GM18870 (cell line): ENCODE measurements at regions not wholly inside any gene's neighbourhood (a gene's known extent, or its start where the extent isn't known, plus 50 kb on each side); places are given as distances from the start of the nearest gene placed in this dataset.

Source experiments
- ATAC-seq: cut with Tn5 transposase; IDR thresholded peaks from one replicate; pipeline ENCODE4 v1.9.1; 2021; ENCODE audit warnings: moderate library complexity; ENCODE audit not compliant: unreplicated experiment

GRCh38 chr6:76703285-76703684 lies 630.8 kb upstream of the IMPG1 start:
- no peak for ATAC-seq

GRCh38 chr6:76702187-76702586 lies 629.7 kb upstream of the IMPG1 start:
- ATAC-seq, result no peak

- ATAC-seq, result no peak
Observed at GRCh38 chr6:76701610-76702009, 629.1 kb upstream of the IMPG1 start.

DNA sequence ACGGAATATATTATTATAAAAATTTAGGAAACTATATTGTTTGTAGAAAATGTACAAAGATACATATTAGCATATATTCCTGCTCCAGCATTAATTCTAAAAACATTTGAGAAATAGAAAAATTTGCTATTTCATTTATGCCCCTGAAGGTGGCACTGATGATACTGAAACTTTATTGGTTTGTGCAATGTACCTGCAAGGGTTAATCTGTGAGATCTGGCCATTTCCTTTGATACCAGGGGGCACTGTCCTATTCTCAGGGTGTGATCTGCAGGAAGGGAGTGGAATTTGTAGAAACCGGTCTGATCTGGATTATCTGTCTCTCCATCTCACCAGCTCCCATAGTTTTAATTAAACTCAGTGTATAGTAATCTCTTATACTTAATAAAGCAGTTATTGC lies 625.1 kb upstream of the IMPG1 start:
- ATAC-seq, result no peak

DNA sequence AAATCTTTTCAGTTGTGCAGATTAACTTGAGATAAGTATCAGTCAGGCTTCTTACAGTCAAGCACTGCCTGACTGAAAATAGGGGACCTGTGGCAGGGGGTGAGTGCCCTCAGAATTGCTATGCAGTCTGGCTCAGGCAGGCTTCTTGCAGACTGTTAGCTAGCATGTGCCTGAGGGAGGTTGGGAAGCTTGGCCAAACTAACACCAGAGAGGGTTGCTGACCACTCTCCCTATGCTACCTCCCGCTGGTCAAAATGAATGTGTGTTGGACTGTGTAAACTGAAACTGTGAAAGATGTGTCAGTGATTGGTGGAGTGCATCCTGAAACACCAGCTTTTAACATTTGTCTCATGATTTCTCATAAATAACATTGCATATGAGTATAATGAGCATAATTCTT lies 622.3 kb upstream of the IMPG1 start:
- no peak for ATAC-seq

GRCh38 chr6:76684875-76685274 lies 612.4 kb upstream of the IMPG1 start:
- no peak for ATAC-seq

DNA sequence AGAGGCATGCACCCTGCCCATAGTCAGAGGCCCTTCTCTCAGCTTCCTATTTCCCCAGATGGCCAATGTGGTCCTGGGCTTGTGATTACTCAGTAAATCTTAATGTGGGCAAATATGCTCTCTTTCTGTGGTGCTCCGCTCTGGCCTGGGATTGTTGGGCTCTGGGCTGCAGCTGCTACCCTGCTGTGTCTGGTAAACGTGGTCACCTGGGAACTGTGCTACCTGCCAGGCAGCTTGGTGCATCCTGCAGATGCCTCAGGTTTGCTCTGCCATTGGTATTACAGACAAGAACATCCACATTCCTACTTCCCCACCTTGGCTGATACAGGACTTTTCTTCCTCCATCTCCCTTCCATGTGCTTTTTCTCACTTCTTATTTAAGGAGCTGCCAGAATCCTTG lies 611.5 kb upstream of the IMPG1 start:
- no peak for ATAC-seq

GRCh38 chr6:76682842-76683241 lies 610.4 kb upstream of the IMPG1 start:
- ATAC-seq, result no peak

DNA sequence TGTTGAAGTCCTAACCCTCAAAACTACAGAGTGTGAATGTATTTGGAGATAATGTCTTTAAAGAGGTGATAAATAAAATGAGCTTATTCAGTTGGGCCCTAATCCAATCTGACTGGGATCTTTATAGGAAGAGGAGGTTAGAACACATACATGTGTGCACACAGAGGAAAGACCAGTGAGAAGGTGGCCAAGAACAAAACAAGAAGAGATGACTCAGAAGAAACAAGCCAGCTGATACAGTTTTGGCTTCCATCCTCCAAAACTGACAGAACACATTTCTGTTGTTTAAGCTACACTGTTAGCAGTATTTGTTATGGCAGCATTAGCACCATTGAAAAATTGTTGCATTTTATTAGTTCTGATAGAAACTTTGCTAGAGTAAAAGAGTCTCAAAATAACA lies 609.3 kb upstream of the IMPG1 start:
- ATAC-seq, result no peak

DNA sequence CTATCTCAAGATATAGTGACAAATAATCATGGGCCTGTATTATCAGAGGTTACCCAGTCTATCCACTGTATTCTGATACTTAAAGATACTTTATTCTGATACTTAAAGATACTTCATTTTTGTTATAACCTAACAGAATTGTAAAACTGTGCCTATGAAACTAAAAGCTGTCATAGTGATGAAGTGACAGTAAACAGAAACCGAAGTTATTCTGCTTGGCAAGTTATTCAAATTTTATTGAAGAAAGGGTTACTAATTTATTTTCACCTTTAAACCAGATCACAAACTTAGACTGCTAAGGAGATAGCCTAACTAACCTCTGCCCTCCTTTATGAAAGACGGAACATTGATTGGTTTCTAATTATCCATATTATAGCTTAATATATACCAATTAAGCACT lies 604.6 kb upstream of the IMPG1 start:
- no peak for ATAC-seq

DNA sequence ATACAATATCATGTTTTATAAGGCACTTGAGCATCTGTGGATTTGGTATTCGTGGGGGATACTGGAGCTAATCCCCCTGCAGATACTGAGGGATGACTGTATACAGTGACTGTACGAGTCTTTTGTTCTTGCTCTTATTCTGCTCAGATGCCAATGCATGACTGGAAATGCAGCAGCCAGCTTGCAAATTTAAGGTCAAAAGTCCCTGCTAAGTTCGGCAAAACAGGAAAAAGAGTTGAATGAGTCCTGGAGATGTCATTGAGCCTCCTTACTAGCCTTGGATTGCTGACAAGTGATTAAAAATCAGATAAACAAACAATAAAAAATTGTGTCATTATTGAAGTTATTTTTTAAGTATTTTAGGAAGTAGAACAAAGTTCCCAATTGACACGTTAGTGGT lies 599.3 kb upstream of the IMPG1 start:
- no peak for ATAC-seq

GRCh38 chr6:76644231-76644630 lies 571.8 kb upstream of the IMPG1 start:
- ATAC-seq, result no peak

DNA sequence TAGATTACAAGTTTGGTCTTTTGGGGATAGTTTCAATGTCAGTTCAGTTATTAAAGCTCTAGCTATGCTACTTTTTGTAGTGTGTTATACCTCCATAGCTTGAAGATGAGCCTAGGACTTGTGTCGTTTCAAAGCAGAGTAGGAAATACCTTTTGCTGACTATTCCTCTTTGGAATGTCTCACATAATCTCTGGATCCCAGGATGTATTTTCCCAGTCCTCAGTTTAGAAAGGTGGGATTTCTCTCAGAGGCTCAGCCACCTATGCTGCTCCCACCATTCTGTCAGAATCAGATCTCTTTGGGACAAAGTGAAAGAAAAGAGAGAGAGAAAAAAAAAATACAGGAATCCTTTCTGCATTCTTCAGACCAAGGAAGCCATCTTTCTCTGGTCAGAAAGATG lies 567.5 kb upstream of the IMPG1 start:
- ATAC-seq, result no peak

DNA sequence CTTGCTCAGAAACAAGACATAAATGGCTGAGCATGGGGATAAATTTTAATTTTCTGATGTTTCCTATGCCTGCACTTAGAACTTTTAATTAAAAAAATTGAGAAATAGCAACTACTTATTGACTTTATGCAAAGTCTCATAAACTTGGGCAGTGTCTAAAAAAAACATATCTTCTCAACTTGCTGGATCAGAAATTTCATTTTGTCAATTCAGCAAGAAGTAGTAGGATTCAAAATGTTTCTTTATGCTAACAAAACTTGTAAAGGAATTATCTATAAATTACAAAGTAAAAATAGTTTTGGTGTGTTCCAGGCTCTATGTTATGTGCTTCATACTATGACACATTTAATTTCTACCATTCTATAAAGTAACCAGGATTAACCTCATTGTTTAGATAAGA lies 562.2 kb upstream of the IMPG1 start:
- no peak for ATAC-seq

DNA sequence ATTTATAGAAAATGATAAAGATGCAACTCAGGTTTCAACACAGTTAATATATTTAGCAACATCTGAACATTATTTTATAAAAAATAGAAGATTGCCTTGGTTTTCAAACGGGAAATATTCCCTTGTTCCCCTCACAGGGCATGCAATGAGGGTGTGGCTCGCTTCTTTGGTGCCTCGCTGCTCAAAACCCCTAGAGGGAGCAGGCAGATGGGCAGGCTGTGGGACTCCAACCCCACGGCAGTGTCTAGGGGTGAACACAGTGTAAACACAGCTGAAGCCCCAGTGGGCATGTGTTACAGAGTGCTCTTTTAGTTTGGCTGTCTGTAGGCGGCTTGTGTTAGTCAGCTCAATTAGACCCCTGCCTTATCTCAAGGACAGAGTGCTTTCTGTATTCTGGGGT lies 560.8 kb upstream of the IMPG1 start:
- ATAC-seq, result no peak

GRCh38 chr6:76631622-76632021 lies 559.2 kb upstream of the IMPG1 start:
- no peak for ATAC-seq

- ATAC-seq, result no peak
Observed at GRCh38 chr6:76615395-76615794, 542.9 kb upstream of the IMPG1 start.

GRCh38 chr6:76612954-76613353 lies 540.5 kb upstream of the IMPG1 start:
- ATAC-seq, result no peak

GRCh38 chr6:76609160-76609559 lies 536.7 kb upstream of the IMPG1 start:
- no peak for ATAC-seq

DNA sequence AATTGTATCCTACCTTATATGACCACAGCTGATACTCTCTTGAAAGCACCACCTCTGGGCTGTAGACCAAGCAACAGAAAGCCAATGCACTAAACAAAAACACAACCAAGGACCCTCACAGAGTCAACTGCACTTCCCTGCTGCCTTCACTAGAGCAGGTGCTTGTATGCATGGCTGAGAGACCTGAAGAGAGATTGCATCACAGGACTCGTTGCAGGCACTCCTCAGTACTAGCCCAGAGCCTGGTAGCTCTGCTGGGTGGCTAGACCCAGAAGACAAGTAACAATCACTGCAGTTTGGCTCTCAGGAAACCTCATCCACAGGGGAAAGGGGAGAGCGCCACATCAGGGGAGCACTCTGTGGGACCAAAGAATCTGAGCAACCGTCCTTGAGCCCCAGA lies 521.6 kb upstream of the IMPG1 start:
- ATAC-seq, result no peak

GRCh38 chr6:76593668-76594067 lies 521.2 kb upstream of the IMPG1 start:
- ATAC-seq, result no peak

GRCh38 chr6:76592566-76592965 lies 520.1 kb upstream of the IMPG1 start:
- ATAC-seq, result no peak

- no peak for ATAC-seq
Observed at GRCh38 chr6:76587271-76587670, 514.8 kb upstream of the IMPG1 start.

GRCh38 chr6:76584121-76584520 lies 511.7 kb upstream of the IMPG1 start:
- ATAC-seq, result no peak
